GM12865 (cell line): ENCODE measurements at regions not wholly inside any gene's neighbourhood (a gene's known extent, or its start where the extent isn't known, plus 50 kb on each side); places are given as distances from the start of the nearest gene placed in this dataset.

Source experiments
- DNase-seq: peaks from one replicate; pipeline ENCODE4 v3.0.0; 2010; ENCODE audit warnings: low read depth
- H3K4me3 ChIP-seq: 2 replicates; pipeline ENCODE4 v1.5.1; 2011; ENCODE audit warnings: mild to moderate bottlenecking, low read depth, low read length, control low read depth
- TF ChIP-seq, protein P1 (sequence below): IDR thresholded peaks from 2 replicates; pipeline ENCODE4 v1.5.1; 2011; ENCODE audit warnings: low read length, control low read depth, low read depth, inconsistent platforms; ENCODE audit not compliant: insufficient read depth; ENCODE audit errors: missing control alignments

DNA sequence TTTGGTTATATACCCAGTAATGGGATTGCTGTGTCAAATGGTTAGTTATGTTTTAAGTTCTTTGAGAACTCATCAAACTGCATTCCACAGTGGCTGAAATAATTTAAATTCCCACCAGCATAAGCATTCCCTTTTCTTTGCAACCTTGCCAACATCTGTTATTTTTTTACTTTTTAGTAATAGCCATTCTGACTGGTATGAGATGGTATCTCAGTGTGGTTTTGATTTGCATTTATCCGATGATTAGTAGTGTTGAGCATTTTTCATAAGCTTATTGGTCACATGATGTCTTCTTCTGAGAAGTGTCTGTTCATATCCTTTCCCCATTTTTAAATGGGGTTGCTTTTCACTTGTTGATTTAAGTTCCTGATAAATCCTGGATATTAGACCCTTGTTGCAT is 435.7 kb upstream of the RIOK2 start:
- H3K4me3 ChIP-seq, result no peak overlapping the region
- DNase-seq, result no peak
- TF ChIP-seq, protein P1, sequence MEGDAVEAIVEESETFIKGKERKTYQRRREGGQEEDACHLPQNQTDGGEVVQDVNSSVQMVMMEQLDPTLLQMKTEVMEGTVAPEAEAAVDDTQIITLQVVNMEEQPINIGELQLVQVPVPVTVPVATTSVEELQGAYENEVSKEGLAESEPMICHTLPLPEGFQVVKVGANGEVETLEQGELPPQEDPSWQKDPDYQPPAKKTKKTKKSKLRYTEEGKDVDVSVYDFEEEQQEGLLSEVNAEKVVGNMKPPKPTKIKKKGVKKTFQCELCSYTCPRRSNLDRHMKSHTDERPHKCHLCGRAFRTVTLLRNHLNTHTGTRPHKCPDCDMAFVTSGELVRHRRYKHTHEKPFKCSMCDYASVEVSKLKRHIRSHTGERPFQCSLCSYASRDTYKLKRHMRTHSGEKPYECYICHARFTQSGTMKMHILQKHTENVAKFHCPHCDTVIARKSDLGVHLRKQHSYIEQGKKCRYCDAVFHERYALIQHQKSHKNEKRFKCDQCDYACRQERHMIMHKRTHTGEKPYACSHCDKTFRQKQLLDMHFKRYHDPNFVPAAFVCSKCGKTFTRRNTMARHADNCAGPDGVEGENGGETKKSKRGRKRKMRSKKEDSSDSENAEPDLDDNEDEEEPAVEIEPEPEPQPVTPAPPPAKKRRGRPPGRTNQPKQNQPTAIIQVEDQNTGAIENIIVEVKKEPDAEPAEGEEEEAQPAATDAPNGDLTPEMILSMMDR, result no peak

DNA sequence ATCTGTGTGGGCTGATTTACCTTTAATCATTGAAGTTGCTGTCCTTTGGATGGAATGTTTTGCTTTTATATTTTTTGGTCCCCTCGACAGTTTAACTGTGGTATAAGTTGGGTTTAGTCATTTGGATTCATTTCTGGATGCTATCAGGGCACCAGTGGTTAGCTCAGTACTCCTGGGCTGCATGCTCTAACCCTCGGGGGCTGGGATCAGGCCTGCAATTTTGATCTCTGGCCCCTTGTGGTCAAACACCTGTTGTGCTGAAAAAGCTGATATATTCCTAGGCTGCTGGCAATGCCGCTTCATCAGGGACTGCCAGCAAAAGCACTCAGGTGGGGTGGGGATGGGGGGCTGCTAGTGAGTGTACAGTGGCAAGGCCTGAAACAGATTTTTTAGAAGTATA is 440.4 kb upstream of the RIOK2 start:
- TF ChIP-seq, protein P1, result no peak
- DNase-seq, result no peak
- no peak overlapping the region for H3K4me3 ChIP-seq

DNA sequence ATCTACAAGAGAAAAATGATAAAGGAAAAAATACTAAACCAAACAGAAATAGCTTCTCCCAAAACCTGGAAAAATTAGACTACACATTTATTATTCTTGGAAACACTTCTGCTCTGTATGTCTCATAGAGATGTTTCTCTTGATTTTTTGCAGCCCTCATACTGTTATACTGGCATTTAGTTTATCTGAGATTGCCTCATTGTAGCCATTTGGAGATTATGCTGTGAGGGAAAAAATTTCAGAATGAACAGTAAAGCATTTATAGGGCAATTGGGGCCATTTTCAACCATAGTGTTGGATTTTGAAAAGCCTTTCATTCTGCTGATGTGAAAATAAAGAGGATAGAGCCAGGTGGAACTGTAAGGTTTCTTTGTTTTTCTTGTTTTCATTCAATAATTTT is 441.8 kb upstream of the RIOK2 start:
- DNase-seq, result no peak
- H3K4me3 ChIP-seq, result no peak overlapping the region
- TF ChIP-seq, protein P1, result no peak

DNA sequence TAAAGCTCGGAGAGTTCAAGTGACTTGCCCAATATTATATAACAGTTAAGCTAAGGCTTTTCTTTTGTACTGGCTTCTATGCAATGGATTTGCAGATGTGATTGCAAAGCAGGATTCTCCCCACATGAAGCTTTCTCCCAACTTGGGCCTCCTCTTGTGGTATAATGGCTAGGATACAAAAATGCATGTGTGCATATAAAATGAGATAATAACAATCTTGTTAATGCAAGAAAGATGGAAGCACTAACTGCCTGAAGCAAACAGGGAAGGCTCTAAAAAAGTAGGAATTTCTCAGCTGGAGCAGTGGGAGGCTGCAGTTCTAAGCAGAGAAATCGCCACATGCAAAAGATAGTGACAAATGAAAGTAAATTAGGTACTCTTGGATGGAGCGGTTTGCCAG is 444.2 kb upstream of the RIOK2 start:
- TF ChIP-seq, protein P1, result no peak
- no peak overlapping the region for H3K4me3 ChIP-seq
- DNase-seq, result no peak

DNA sequence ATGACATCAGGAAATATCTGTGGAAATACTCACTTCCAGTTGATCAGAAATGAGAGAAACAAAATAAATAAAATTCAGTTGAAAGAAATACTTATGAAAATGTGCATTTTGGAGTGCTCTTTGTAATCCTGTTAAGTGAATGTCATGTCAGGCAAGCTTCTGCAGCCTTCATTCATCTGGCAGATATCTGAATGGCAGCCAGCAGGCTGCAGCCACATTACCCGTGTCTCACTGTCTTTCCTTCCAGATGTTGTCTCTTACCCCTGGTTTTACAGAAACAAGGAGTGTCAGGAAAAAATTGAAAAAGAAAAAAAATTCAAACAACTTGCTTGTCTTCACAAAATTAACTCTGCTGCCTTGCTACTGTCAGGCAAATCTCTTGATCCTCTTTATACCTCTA is 445.0 kb upstream of the RIOK2 start:
- no peak for DNase-seq
- no peak overlapping the region for H3K4me3 ChIP-seq
- TF ChIP-seq, protein P1, result no peak

DNA sequence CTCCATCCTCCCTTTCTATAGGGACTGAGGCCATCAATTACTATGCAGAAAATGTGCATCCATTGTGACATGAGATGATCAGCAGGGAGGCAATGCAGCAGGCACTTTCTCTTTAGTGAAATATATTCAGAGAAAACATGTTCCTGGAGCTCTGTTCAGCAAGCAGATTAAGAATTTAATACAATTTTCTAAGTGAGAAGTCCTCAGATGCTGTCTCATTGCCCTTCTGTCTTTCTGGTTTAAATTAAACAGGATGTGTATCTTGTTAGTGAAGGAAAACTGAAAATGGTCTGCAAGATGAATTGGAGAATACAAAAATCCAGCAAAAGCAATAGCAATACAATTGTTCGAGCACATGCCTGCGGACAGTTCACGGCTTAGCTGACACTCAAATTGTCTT is 445.8 kb upstream of the RIOK2 start:
- TF ChIP-seq, protein P1, result no peak
- no peak overlapping the region for H3K4me3 ChIP-seq
- DNase-seq, result no peak

DNA sequence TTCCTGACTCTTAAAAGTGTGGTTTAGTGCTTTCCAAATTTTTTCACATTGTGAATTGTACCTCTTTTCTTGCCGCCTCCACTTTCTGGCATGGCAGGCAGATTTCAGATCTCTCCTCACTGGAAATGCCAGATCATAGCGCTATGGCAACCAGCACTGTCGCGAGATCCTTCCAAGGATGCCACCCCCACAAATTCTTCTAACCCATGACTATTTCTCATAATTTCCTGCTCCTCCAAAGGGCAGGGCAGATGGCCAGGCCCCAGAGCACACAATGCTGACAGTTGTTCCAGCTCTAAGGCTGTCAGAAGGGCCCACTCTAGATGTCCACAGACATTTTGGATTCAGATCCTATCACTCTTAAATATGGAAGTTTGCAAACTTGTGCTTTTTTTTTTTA is 446.2 kb upstream of the RIOK2 start:
- no peak overlapping the region for H3K4me3 ChIP-seq
- no peak for DNase-seq
- TF ChIP-seq, protein P1, result no peak
